ENCODE measurements at regions not wholly inside any gene's neighbourhood (a gene's known extent, or its start where the extent isn't known, plus 50 kb on each side); places are given as distances from the start of the nearest gene placed in this dataset.

DNA sequence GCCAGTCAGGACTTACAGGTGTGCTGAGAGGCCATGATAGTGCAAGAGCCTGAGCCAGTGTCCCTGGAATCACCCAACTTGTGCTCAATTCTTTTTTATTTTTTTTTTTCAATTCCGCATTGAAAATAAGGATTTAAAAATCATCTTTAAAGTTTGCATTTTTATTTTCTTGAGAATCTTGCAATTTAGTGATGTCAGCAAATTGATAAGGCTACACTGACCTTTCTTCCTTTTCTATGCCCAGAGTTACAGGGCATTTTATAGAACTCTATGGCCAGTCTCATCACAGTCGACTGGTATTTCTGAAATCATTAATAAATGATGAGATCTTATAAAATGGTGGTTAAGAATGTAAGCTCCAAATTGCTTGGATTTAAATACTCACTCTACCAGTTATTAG is 63.3 kb upstream of the PRKD1 start:
- TF ChIP-seq, protein P1, sequence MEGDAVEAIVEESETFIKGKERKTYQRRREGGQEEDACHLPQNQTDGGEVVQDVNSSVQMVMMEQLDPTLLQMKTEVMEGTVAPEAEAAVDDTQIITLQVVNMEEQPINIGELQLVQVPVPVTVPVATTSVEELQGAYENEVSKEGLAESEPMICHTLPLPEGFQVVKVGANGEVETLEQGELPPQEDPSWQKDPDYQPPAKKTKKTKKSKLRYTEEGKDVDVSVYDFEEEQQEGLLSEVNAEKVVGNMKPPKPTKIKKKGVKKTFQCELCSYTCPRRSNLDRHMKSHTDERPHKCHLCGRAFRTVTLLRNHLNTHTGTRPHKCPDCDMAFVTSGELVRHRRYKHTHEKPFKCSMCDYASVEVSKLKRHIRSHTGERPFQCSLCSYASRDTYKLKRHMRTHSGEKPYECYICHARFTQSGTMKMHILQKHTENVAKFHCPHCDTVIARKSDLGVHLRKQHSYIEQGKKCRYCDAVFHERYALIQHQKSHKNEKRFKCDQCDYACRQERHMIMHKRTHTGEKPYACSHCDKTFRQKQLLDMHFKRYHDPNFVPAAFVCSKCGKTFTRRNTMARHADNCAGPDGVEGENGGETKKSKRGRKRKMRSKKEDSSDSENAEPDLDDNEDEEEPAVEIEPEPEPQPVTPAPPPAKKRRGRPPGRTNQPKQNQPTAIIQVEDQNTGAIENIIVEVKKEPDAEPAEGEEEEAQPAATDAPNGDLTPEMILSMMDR (conservative IDR thresholded peaks at IDR 0.05; ENCODE audit: low read depth, low read length) = no peak
- no peak for TF ChIP-seq EZH2 (IDR thresholded peaks at IDR 0.05; ENCODE audit: borderline replicate concordance, low read depth, low read length, poor library complexity, severe bottlenecking)
